ENCODE measurements at regions not wholly inside any gene's neighbourhood (a gene's known extent, or its start where the extent isn't known, plus 50 kb on each side); places are given as distances from the start of the nearest gene placed in this dataset.

- in situ Hi-C loops (cut with MboI; ENCODE audit: low sequenced_read_pairs, unreplicated experiment), result no loop called here
- DNase-seq (ENCODE audit: low spot score), result no peak
- TF ChIP-seq, protein P1, sequence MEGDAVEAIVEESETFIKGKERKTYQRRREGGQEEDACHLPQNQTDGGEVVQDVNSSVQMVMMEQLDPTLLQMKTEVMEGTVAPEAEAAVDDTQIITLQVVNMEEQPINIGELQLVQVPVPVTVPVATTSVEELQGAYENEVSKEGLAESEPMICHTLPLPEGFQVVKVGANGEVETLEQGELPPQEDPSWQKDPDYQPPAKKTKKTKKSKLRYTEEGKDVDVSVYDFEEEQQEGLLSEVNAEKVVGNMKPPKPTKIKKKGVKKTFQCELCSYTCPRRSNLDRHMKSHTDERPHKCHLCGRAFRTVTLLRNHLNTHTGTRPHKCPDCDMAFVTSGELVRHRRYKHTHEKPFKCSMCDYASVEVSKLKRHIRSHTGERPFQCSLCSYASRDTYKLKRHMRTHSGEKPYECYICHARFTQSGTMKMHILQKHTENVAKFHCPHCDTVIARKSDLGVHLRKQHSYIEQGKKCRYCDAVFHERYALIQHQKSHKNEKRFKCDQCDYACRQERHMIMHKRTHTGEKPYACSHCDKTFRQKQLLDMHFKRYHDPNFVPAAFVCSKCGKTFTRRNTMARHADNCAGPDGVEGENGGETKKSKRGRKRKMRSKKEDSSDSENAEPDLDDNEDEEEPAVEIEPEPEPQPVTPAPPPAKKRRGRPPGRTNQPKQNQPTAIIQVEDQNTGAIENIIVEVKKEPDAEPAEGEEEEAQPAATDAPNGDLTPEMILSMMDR (IDR thresholded peaks at IDR 0.05; ENCODE audit: borderline replicate concordance, control extremely low read depth, extremely low read depth, insufficient read depth, missing control alignments), result no peak
Measured at GRCh38 chr21:28221984-28222383, 770.7 kb downstream of the LTN1 start.

- TF ChIP-seq, protein P1 (IDR thresholded peaks at IDR 0.05; ENCODE audit: borderline replicate concordance, control extremely low read depth, extremely low read depth, insufficient read depth, missing control alignments), result no peak
- in situ Hi-C loops (cut with MboI; ENCODE audit: low sequenced_read_pairs, unreplicated experiment), result no loop called here
- DNase-seq (ENCODE audit: low spot score), result no peak
Measured at GRCh38 chr21:28220680-28221079, 772.0 kb downstream of the LTN1 start.

GRCh38 chr21:28216976-28217523 is 775.6 kb downstream of the LTN1 start:
- in situ Hi-C loops (cut with MboI; ENCODE audit: low sequenced_read_pairs, unreplicated experiment), result no loop called here
- DNase-seq (ENCODE audit: low spot score), result no peak

DNA sequence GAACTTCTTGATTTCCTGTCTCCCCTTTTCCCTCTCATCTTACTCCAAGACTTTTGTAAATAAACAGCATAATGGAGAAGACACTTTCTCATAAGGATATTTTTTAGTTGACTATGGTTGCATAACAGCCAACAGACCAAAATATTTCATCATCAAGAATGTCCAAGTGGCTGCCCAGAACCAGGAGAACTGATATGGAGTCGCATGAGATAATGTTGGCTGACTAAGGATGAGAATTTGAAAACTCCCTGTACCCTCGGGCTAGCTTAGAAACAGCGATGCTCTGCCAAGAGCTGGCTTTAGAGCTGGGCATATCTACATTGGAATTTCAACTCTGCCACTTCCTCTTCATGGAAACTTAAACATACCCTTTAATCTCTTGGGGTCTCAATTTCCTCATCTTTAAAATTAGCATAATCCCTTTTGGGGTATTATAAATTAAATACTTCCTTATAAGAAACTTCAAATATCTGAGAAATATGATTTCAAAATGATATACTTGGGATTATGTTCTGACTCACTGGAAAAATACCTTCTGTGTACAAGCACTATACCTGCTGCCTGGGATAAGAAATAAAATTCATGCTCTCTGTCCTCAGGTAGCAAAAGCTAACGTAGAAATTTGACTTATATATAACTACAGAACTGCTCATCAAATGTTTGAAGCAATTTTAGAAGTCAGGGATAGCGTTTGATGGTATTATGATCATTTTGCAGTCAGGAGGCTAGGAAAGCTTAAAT is 777.3 kb downstream of the LTN1 start:
- TF ChIP-seq, protein P1 (IDR thresholded peaks at IDR 0.05; ENCODE audit: borderline replicate concordance, control extremely low read depth, extremely low read depth, insufficient read depth, missing control alignments), result no peak
- in situ Hi-C loops (cut with MboI; ENCODE audit: low sequenced_read_pairs, unreplicated experiment), result no loop called here
- no peak for DNase-seq (ENCODE audit: low spot score)

More at GRCh38 chr21:28216976-28217523, 775.6 kb downstream of the LTN1 start:
- TF ChIP-seq, protein P1 (IDR thresholded peaks at IDR 0.05; ENCODE audit: borderline replicate concordance, control extremely low read depth, extremely low read depth, insufficient read depth, missing control alignments), result no peak

- TF ChIP-seq, protein P1 (IDR thresholded peaks at IDR 0.05; ENCODE audit: borderline replicate concordance, control extremely low read depth, extremely low read depth, insufficient read depth, missing control alignments), result no peak
- DNase-seq (ENCODE audit: low spot score), result no peak
- in situ Hi-C loops (cut with MboI; ENCODE audit: low sequenced_read_pairs, unreplicated experiment), result no loop called here
Measured at GRCh38 chr21:28214786-28215185, 777.9 kb downstream of the LTN1 start.

DNA sequence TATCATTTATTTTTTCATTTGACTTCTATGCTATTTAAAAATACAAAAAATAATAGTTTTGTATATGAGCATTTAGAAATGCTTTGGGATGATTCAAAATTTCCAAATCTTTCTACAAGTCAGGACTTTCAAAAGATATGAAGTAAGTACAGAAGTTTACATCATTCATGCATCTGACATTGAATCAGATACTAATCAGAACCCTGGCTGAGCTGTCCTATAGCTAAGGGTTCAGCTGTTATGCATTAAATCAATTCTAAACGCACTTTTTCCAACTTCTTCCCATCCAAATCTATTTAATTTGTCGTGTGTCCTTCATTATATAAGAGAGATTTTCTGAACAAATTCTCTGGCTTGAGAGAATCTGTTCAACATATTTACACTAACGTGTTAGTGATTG is 779.4 kb downstream of the LTN1 start:
- DNase-seq (ENCODE audit: low spot score), result no peak
- TF ChIP-seq, protein P1 (IDR thresholded peaks at IDR 0.05; ENCODE audit: borderline replicate concordance, control extremely low read depth, extremely low read depth, insufficient read depth, missing control alignments), result no peak
- in situ Hi-C loops (cut with MboI; ENCODE audit: low sequenced_read_pairs, unreplicated experiment), result no loop called here
